ENCODE measurements at regions not wholly inside any gene's neighbourhood (a gene's known extent, or its start where the extent isn't known, plus 50 kb on each side); places are given as distances from the start of the nearest gene placed in this dataset.

DNA sequence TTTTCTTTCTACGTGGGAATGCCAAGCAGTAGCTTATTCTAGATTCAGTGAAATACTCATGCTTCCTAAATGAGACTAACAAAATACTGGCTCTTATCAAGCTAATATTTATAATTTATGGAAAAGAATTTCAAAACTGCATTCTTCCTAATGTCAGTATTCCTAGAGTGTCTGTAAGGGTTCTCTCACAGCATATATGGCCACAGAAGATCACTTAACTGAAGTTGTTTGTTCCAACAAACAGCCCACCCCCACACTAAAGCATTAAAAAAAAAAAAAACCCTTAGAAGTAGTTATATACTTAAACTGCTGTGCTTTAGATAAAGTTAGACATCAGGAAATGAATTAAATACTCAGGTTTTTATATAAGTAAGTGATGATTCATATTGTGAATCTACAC, 247.7 kb upstream of the HSF2 start:
- TF ChIP-seq, protein P1, sequence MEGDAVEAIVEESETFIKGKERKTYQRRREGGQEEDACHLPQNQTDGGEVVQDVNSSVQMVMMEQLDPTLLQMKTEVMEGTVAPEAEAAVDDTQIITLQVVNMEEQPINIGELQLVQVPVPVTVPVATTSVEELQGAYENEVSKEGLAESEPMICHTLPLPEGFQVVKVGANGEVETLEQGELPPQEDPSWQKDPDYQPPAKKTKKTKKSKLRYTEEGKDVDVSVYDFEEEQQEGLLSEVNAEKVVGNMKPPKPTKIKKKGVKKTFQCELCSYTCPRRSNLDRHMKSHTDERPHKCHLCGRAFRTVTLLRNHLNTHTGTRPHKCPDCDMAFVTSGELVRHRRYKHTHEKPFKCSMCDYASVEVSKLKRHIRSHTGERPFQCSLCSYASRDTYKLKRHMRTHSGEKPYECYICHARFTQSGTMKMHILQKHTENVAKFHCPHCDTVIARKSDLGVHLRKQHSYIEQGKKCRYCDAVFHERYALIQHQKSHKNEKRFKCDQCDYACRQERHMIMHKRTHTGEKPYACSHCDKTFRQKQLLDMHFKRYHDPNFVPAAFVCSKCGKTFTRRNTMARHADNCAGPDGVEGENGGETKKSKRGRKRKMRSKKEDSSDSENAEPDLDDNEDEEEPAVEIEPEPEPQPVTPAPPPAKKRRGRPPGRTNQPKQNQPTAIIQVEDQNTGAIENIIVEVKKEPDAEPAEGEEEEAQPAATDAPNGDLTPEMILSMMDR (IDR thresholded peaks at IDR 0.05): no peak
- TF ChIP-seq POLR2A (IDR thresholded peaks at IDR 0.05): no peak

Measured in tibial nerve (tissue), 3 donors.